ENCODE measurements at regions not wholly inside any gene's neighbourhood (a gene's known extent, or its start where the extent isn't known, plus 50 kb on each side); places are given as distances from the start of the nearest gene placed in this dataset.

DNA sequence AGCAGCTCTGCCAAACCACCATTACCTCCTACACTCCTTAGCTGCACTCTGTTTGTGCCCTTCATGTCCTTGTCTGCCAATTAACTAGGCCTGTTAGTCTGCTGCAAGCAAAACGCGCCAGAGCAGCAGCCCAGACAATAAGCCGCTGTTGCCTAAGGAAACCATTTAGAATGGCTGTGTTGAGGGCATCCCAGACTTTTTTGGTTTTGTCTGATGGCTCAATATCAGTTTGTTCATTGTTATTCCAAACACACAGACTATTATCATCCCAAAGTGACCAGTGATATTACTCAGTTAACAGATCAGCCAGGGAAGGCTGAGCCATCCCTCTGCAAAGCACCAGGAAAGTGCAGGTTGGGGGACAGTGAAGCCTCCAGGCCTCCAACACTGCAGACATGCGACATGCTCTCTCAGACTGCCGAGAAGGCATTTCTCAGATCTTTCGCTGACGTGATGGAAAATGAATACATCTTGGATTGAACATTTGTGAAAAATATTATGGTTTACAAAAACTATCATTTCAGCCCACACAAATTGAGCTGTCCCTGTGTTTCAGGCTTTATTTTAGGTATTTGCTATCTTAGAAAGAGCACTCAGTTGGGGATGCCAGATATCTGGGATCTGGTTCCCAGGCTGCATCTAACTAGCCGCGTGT is 182.0 kb upstream of the HNRNPA3 start:
- H3K4me3 ChIP-seq (ENCODE audit: low read depth, low read length) = no peak overlapping the region
- no peak for DNase-seq (ENCODE audit: low read depth, low spot score)
- TF ChIP-seq, protein P1, sequence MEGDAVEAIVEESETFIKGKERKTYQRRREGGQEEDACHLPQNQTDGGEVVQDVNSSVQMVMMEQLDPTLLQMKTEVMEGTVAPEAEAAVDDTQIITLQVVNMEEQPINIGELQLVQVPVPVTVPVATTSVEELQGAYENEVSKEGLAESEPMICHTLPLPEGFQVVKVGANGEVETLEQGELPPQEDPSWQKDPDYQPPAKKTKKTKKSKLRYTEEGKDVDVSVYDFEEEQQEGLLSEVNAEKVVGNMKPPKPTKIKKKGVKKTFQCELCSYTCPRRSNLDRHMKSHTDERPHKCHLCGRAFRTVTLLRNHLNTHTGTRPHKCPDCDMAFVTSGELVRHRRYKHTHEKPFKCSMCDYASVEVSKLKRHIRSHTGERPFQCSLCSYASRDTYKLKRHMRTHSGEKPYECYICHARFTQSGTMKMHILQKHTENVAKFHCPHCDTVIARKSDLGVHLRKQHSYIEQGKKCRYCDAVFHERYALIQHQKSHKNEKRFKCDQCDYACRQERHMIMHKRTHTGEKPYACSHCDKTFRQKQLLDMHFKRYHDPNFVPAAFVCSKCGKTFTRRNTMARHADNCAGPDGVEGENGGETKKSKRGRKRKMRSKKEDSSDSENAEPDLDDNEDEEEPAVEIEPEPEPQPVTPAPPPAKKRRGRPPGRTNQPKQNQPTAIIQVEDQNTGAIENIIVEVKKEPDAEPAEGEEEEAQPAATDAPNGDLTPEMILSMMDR (IDR thresholded peaks at IDR 0.05; ENCODE audit: insufficient read depth, low read length, missing control alignments) = no peak
- CTCF ChIA-PET = no interaction called here
- POLR2A ChIA-PET = no interaction called here

DNA sequence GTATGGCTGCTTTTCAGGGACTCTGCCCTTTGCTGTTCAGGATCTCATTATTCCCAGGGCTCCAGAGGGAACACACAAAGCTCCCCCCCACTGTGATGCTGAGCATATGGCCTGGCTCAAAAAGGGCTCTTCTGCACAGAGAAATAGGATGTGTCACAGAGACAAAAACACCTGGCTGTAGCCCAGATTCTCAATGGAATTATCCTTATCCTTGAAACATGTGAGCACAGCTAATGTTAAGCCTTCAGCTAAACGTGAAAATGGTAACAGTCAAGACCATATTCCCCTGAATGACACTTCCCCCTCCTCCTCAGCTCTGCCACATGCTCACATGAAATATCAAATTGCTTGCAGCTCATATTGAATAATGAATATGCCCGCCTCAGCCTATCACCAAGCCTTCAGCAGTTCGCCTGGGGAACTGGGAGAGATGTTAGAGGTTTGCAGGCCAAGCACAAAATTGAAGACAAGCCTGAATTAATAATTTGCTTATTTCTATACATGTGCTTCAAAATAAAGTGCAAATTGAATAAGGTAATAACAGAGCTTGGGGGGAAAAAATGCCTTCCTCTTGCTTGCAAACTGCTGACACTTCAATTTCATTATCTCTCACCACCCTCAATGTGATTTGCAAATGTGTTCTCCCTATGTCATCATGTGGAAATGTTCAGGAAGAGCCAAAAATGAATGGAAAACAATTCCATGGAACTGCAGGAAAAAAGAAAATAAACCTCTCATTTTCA is 181.0 kb upstream of the HNRNPA3 start:
- no peak for DNase-seq (ENCODE audit: low read depth, low spot score)
- ChIA-PET POLR2A (no interaction called here), CTCF (no interaction called here)
- H3K4me3 ChIP-seq (ENCODE audit: low read depth, low read length) = no peak overlapping the region
- TF ChIP-seq, protein P1 (IDR thresholded peaks at IDR 0.05; ENCODE audit: insufficient read depth, low read length, missing control alignments) = no peak

DNA sequence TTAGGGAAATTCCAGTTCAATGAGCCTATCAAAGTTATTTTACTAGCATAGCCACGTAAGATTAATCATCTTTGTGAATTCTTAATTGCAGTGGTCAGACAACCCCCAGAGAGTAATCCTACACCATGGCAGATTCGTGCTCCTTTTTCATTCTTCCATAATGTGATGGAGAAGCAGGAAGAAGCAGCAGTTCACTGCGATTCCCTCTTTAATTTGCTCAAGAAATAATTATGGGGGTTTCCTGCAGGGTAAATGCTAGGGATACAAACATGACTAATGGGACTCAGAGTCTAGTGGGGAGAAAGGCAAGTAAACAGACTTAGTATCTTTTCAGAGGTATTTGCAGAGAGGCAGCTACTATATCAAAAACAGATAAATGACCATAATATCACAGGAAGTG is 175.8 kb upstream of the HNRNPA3 start:
- TF ChIP-seq, protein P1 (IDR thresholded peaks at IDR 0.05; ENCODE audit: insufficient read depth, low read length, missing control alignments) = no peak
- CTCF ChIA-PET = no interaction called here
- no peak for DNase-seq (ENCODE audit: low read depth, low spot score)
- no peak overlapping the region for H3K4me3 ChIP-seq (ENCODE audit: low read depth, low read length)
- POLR2A ChIA-PET = no interaction called here

- CTCF ChIA-PET = no interaction called here
- TF ChIP-seq, protein P1 (IDR thresholded peaks at IDR 0.05; ENCODE audit: insufficient read depth, low read length, missing control alignments) = no peak
- no peak for DNase-seq (ENCODE audit: low read depth, low spot score)
- H3K4me3 ChIP-seq (ENCODE audit: low read depth, low read length) = no peak overlapping the region
- POLR2A ChIA-PET = no interaction called here
Observed at GRCh38 chr2:177037569-177037968, 175.0 kb upstream of the HNRNPA3 start.

DNA sequence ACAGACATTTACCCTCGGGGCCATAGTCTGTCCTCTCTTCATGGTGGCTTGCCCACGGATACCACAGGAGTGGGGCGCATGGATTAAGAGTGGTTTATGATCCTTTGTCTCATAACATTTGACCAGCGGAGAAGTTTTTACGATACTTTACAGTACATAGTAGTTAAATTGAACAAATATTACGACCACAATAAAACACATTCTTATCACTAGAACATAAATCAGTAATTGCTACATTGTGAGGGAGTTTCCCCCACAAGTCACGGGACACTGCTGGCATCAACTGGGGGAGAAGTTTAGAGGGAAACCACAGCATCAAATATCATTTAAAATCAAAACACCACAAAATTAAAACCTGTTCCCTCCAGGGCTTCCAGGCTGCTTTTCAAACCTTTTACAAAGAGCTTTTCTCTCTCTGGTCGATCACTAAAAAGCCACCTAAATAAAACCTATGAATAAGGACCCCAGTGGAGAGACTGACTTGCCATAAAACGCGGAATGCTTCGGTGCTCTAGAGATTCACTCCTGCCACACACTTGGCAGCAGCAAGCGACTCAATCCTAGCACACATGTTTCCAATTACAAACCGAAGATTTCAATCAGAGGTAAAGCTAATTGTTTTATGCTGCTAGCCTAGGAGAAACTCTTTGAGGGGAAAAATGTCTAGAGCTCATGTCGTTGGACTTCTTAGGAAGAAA is 173.7 kb upstream of the HNRNPA3 start:
- CTCF ChIA-PET = no interaction called here
- no peak for DNase-seq (ENCODE audit: low read depth, low spot score)
- no peak overlapping the region for H3K4me3 ChIP-seq (ENCODE audit: low read depth, low read length)
- TF ChIP-seq, protein P1 (IDR thresholded peaks at IDR 0.05; ENCODE audit: insufficient read depth, low read length, missing control alignments) = no peak
- POLR2A ChIA-PET = no interaction called here

GRCh38 chr2:177042311-177042710 is 170.3 kb upstream of the HNRNPA3 start:
- ChIA-PET CTCF (no interaction called here), POLR2A (no interaction called here)
- no peak for DNase-seq (ENCODE audit: low read depth, low spot score)
- H3K4me3 ChIP-seq (ENCODE audit: low read depth, low read length) = no peak overlapping the region
- TF ChIP-seq, protein P1 (IDR thresholded peaks at IDR 0.05; ENCODE audit: insufficient read depth, low read length, missing control alignments) = no peak

Measured in AG04449 (cell line).